Esophagus squamous epithelium (tissue), 5 donors: ENCODE measurements at regions not wholly inside any gene's neighbourhood (a gene's known extent, or its start where the extent isn't known, plus 50 kb on each side); places are given as distances from the start of the nearest gene placed in this dataset.
"Not testable (repeated sequence)": the region's sequence is repeated elsewhere in the genome, so short reads cannot be mapped to it uniquely, and the experiment has no call there.

Experiments
- DNase-seq: peaks from one replicate; lab custom pipeline; 2025; lab: John Stamatoyannopoulos, UW
- H3K27ac ChIP-seq, 4 donors: fragments of 200-600 bp; sonication (generic); one replicate each; pipeline ENCODE4 v1.5.1; 2016 to 2019; ENCODE audit warnings: mild to moderate bottlenecking in 1 of 4
- H3K27me3 ChIP-seq, 4 donors: fragments of 200-600 bp; sonication (generic); 1 replicate in 3 of 4; 2 replicates in 1 of 4; pipeline versions ENCODE4 v1.5.1 to v1.6.0; 2017 to 2021; ENCODE audit warnings: antibody characterized with exemption in 1 of 4
- H3K36me3 ChIP-seq, 3 donors: fragments of 200-600 bp; sonication (generic); one replicate each; pipeline ENCODE4 v1.5.1; 2016 to 2019
- H3K4me1 ChIP-seq, 3 donors: fragments of 200-600 bp; sonication (generic); one replicate each; pipeline ENCODE4 v1.5.1; 2017 to 2019
- H3K4me3 ChIP-seq, 4 donors: fragments of 200-600 bp; sonication (generic); 1 replicate in 3 of 4; 2 replicates in 1 of 4; pipeline ENCODE4 v1.5.1; 2016 to 2019; ENCODE audit warnings: mild to moderate bottlenecking in 2 of 4, moderate library complexity in 1 of 4
- H3K9me3 ChIP-seq, 3 donors: fragments of 200-600 bp; sonication (generic); one replicate each; pipeline ENCODE4 v1.5.1; 2016 to 2019
- POLR2A ChIP-seq, 4 donors: fragments of 450-650 bp; IDR thresholded peaks; one replicate each; pipeline ENCODE4 v1.6.1; 2017; ENCODE audit warnings: antibody characterized with exemption in 4 of 4, mild to moderate bottlenecking in 4 of 4, moderate library complexity in 3 of 4
- WGBS, 2 donors: methylation state at CpG; one replicate each; pipeline ENCODE4 v1.1.5; 2018; 5-methylcytosine and 5-hydroxymethylcytosine counted together
- intact Hi-C: fragments of 100-400 bp; cut with DNase I; formaldehyde crosslinking; loops from one replicate; pipeline ENCODE4 v1.15.0; 2022
- TF ChIP-seq, protein P1 (sequence below), 6 experiments: fragments of 450-650 bp in 4 of 6; fragments of 200-600 bp in 2 of 6; sonication (generic) in 2 of 6; IDR thresholded peaks; one replicate each; pipeline ENCODE4 v1.5.1; 2016 to 2019; ENCODE audit warnings: antibody characterized with exemption in 6 of 6, mild to moderate bottlenecking in 4 of 6, moderate library complexity in 4 of 6
- donor health status: DM: yes; HTN: yes; CAD: no.

DNA sequence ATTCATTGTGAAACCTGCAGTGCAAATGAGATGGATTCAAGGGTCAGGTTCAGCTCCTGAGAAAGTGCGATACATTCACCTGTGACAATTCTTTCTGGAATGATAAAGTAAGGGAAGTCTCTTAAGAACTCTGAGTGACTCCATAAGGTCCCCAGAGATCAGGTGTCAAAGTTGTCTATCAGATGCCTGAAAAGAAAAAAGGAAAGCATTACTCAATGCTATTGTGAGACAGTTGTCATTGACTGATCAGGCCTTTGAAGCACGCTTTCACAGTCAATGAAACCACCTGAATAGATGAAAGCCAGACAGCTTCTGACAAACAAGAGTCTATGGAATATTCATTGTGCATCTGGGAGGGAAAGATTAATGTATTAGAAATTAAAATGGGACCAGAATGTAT is 252.7 kb upstream of the GALNT5 start:
- H3K36me3 ChIP-seq = no peaks in the 10 kb centered on the region
- intact Hi-C loops = no loop called here
- TF ChIP-seq, protein P1, sequence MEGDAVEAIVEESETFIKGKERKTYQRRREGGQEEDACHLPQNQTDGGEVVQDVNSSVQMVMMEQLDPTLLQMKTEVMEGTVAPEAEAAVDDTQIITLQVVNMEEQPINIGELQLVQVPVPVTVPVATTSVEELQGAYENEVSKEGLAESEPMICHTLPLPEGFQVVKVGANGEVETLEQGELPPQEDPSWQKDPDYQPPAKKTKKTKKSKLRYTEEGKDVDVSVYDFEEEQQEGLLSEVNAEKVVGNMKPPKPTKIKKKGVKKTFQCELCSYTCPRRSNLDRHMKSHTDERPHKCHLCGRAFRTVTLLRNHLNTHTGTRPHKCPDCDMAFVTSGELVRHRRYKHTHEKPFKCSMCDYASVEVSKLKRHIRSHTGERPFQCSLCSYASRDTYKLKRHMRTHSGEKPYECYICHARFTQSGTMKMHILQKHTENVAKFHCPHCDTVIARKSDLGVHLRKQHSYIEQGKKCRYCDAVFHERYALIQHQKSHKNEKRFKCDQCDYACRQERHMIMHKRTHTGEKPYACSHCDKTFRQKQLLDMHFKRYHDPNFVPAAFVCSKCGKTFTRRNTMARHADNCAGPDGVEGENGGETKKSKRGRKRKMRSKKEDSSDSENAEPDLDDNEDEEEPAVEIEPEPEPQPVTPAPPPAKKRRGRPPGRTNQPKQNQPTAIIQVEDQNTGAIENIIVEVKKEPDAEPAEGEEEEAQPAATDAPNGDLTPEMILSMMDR (IDR thresholded peaks at IDR 0.05) = no peak
- TF ChIP-seq POLR2A (IDR thresholded peaks at IDR 0.05) = no peak
- no peaks in the 10 kb centered on the region for H3K4me1 ChIP-seq
- H3K4me3 ChIP-seq = no peak overlapping the region
- no peak for DNase-seq
- no peak overlapping the region for H3K27ac ChIP-seq
- 78 to 86% methylated on average over 2 of the region's 2 CpGs for WGBS, 2 donors
- H3K27me3 ChIP-seq = no peaks in the 10 kb centered on the region
- H3K9me3 ChIP-seq = no peaks in the 10 kb centered on the region

DNA sequence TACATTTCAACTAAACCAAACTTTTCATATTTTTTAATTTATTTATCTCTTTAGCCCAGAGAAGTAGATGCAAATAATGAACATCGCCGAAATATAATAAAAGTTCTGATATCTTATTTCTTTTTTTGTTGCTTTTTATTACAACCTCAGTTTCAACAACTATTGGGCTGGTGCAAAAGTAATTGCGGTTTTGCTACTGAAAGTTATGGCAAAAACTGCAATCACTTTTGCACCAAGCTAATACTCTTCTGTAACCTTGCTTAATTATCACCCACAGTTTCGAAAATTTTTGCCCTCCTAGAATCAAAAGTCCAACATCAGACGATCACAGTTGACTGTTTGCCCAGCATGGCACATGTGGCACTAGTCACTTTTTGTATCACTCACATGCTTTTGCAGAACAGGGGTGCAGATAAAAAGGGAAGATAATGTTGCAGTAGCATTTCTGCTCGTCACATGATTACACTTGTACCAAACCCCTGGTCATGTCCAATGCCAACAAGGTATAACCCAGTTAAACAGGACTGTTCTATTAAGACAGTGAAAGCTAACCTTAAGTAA is 242.4 kb upstream of the GALNT5 start:
- no peak for TF ChIP-seq POLR2A (IDR thresholded peaks at IDR 0.05)
- TF ChIP-seq, protein P1 (IDR thresholded peaks at IDR 0.05) = no peak
- DNase-seq = no peak
- no peak overlapping the region for H3K27ac ChIP-seq
- no peaks in the 10 kb centered on the region for H3K27me3 ChIP-seq
- H3K36me3 ChIP-seq = no peaks in the 10 kb centered on the region
- no peak overlapping the region for H3K4me3 ChIP-seq
- H3K4me1 ChIP-seq = no peaks in the 10 kb centered on the region
- no peaks in the 10 kb centered on the region for H3K9me3 ChIP-seq
- 72 to 80% methylated on average over 6 of the region's 6 CpGs for WGBS, 2 donors
- intact Hi-C loops = no loop called here

DNA sequence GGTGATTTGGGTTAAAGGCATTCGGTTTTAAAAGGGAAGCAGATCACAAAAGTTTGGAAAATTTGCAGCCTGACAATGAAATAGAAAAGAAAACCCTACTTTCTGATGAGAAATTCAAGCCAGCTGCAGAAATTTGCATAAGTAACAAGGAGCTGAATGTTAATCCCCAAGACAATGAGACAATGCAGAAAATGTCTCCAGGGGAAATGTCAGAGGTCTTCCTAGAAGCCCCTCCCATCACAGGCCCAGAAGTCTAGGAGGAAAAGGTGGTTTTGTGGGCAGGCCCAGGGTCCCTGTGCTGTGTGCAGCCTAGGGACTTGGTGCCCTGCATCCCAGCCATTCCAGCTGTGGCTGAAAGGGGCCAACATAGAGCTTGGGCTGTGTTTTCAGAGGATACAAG is 234.2 kb upstream of the GALNT5 start:
- H3K36me3 ChIP-seq, H3K9me3 ChIP-seq, DNase-seq, H3K4me3 ChIP-seq, H3K27ac ChIP-seq, intact Hi-C loops, H3K4me1 ChIP-seq: not testable (repeated sequence)
- 50 to 59% methylated on average over 1 of the region's 1 CpG for WGBS, 2 donors
- H3K27me3 ChIP-seq = peaks cover 0 to 23% (median 0%) of the 10 kb centered on the region in 4 donors

DNA sequence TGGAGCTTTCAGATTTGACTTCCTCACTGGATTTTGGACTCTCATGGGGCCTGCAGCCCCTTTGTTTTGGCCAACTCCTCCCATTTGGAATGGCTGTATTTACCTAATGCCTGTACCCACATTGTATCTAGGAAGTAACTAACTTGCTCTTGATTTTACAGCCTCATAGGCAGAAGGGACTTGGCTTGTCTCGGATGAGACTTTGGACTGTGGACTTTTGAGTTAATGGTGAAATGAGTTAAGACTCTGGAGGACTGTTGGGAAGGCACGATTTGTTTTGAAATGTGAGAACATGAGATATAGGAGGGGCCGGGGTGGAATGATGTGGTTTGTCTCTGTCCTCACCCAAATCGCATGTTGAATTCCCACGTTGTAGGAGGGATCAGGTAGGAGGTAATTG is 233.4 kb upstream of the GALNT5 start:
- intact Hi-C loops = no loop called here
- no peaks in the 10 kb centered on the region for H3K9me3 ChIP-seq
- peaks cover 0 to 23% (median 0%) of the 10 kb centered on the region in 4 donors for H3K27me3 ChIP-seq
- H3K27ac ChIP-seq = no peak overlapping the region
- H3K36me3 ChIP-seq = no peaks in the 10 kb centered on the region
- TF ChIP-seq POLR2A (IDR thresholded peaks at IDR 0.05) = no peak
- TF ChIP-seq, protein P1 (IDR thresholded peaks at IDR 0.05) = no peak
- WGBS, 2 donors = 74 to 83% methylated on average over 5 of the region's 5 CpGs
- no peak overlapping the region for H3K4me3 ChIP-seq
- no peaks in the 10 kb centered on the region for H3K4me1 ChIP-seq
- no peak for DNase-seq

DNA sequence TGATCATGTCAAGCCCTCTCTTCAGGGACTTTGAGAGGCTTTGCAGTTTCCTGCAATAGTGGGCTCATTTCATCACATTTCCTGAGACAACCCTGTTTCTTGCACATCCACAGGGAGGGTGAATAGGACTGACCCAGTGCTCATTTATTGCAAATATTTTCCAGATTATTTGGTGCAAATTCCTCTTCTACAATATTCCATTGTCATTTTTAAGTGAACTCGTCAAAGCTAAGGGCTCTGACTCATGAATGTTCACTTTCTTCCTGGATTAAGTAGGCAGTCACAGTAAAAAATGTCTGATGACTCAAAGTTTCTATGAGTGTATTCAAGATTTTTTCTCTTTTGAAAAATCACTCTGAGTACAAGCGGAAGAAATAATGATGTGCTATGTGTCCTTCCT is 225.5 kb upstream of the GALNT5 start:
- Histone ChIP-seq H3K9me3 (no peaks in the 10 kb centered on the region), H3K4me3 (no peak overlapping the region), H3K4me1 (peaks cover 0 to 14% (median 3%) of the 10 kb centered on the region in 3 donors), H3K36me3 (no peaks in the 10 kb centered on the region), H3K27ac (no peak overlapping the region), H3K27me3 (no peaks in the 10 kb centered on the region)
- 19% methylated on average over 2 of the region's 2 CpGs for WGBS, 2 donors
- intact Hi-C loops = no loop called here
- TF ChIP-seq POLR2A (IDR thresholded peaks at IDR 0.05) = no peak
- TF ChIP-seq, protein P1 (IDR thresholded peaks at IDR 0.05) = no peak
- no peak for DNase-seq

DNA sequence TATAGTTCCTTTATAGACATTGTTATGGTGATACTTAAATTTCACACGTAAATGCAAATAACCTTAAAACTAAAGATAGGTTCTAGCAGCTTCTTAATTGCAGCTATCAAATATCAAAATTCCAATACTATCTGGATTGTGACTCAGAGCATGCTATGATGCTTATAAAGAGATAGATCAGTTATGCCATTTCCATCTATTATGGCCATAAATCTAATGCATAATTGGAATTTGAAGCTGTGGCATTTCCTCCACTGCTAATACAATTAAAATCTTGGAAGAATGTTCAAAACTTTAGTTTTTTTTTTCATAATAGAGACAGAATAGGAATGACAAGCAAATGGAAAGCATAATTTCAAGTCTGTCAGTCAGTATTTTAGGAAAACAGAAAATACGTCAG is 220.8 kb upstream of the GALNT5 start:
- H3K27me3 ChIP-seq = no peaks in the 10 kb centered on the region
- H3K4me3 ChIP-seq = no peak overlapping the region
- H3K27ac ChIP-seq = no peak overlapping the region
- WGBS, 2 donors = 79 to 86% methylated on average over 2 of the region's 2 CpGs
- peaks cover 0 to 10% (median 3%) of the 10 kb centered on the region in 3 donors for H3K4me1 ChIP-seq
- TF ChIP-seq, protein P1 (IDR thresholded peaks at IDR 0.05) = no peak
- no peak for TF ChIP-seq POLR2A (IDR thresholded peaks at IDR 0.05)
- no peak for DNase-seq
- intact Hi-C loops = no loop called here
- no peaks in the 10 kb centered on the region for H3K9me3 ChIP-seq
- H3K36me3 ChIP-seq = no peaks in the 10 kb centered on the region
